Dermis blood vessel endothelial cell (primary cell): ENCODE measurements at regions not wholly inside any gene's neighbourhood (a gene's known extent, or its start where the extent isn't known, plus 50 kb on each side); places are given as distances from the start of the nearest gene placed in this dataset.
"Not testable (repeated sequence)": the region's sequence is repeated elsewhere in the genome, so short reads cannot be mapped to it uniquely, and the experiment has no call there.

Experiments
- DNase-seq: peaks from one replicate; pipeline ENCODE4 v3.0.0; 2010

DNA sequence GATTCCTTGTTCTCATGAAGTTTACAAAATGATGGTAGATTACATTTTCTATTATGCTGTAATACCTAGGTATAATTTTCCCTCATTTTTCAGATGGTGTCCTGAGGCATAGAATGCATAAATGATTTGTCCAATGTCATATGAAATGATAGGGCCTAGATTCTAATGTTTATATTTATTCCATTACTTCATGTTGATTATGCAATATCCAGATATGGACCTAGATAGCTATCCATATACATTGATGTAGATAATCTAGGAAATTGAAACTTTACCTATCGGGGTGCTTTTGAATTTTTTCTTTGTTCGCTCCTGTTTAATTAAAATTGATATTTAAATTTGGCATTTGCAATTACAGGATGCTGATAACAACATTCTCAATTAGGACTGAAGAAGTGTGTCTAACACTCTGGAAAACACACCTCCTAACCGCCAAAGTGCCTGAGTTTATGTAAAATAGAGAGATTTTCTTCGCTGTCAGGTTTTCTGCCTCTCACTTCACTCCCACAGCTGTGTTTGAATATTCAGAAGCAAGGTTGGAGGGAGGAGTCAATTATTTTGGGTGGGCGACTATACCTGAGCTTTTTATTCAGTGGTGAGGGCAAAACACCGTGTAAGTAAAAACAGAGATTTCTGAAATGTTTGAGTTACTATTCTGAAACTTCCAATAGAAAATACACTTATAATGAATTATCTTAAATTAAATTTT lies 164.4 kb upstream of the ATP2B1 start:
- no peak for DNase-seq

DNA sequence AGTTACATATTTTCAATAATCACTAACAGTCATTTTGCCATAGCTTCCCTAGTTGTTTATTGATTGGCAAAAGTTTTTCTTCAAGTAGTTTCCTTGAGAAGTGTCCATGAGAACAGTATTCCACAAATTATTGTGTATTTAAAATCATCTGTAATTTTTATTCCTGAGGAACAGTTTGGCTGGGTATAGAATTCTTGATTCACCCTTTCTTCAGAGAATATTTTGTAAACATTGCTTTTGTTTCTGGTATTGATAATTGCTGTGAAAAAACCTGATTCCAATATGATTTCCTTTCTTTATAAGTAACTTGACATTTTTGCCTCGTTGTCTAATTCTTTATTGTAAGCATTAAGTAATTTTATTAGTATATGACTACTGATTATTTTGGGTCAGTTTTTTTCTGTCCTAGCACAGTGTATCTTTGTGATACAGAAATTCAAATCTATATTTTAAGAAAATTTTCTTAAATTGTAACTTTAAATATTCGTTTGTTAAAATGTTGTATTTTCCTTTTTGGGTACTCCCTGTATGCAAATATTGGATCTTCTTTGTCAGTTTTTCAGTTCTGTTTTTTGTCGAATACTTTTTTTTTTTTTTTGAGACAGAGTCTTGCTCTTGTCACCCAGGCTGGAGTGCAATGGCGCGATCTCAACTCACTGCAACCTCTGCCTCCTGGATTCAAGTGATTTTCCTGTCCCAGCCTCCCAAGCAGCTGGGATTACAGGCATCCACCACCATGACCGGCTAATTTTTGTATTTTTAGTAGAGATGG lies 162.0 kb upstream of the ATP2B1 start:
- DNase-seq: no peak

DNA sequence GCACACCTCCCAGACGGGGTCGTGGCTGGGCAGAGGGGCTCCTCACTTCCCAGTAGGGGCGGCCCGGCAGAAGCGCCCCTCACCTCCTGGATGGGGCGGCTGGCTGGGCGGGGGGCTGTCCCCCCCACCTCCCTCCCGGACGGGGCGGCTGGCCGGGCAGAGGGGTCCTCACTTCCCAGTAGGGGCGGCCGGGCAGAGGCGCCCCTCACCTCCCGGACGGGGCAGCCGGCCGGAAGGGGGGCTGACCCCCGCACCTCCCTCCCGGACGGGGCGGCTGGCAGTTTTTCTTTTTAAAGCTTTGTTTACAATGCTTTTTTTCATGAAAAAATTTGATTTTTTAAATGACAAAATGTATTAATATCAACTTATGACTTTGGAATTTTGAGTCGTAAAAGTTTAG lies 159.0 kb upstream of the ATP2B1 start:
- DNase-seq: not testable (repeated sequence)

DNA sequence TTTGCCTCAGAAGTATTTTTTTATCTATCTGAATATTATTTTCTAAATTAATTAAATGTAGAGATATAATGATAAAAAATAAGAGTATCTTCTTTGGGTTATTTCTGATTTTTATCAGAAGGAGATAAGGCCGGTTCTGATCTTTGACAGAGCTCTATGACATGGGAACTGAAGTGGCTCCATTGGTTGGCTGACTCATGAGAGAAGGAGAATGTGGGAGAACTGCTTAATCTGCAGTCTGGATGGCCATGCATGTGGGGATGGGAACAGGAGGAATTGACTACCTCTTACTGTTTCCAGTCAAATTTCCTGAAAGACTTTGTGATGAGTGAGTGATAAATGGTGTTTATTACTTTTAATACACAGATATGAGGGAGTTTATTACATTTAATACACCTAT lies 155.8 kb upstream of the ATP2B1 start:
- DNase-seq: no peak

DNA sequence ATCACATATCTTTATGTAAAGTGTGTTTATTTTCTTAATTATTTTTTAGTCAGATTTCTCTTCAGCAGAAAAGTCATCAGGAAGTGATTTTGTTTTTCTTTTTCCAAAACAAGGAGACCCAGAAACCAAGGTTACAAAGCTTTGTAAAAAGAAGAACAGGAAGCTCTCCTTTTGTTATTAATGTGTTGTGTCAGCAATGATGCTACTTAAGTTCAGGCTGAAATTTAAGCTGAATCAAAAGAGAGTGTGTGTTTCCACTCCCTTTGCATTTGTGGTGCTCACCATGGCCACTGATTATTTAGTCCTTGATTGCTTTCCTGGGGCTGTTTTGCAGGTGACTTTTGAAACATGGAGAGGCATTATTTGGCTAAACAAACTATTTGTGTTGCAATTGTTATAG lies 155.3 kb upstream of the ATP2B1 start:
- DNase-seq: peak; percentile 63

DNA sequence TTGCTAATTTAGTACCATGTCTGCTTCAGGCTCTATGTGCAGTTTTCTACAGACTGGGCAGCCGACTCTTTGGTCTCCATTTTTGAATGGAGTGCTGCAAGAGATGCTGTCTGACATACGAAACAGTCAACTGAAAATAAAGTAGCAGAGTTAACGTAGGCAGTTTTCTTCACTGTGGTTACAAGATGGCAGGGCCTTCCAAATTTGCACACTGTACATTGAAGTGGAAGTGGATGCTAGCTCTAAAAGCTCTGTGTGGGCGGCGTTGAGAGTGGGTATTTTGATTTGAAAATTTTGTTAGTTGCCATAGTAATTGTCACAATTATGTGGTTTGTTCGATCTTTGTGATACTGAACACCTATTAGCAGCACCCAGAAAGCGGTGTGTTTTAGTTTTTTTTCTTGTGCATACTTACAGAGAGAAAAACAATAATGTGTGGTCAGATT lies 154.9 kb upstream of the ATP2B1 start:
- peak; percentile 28 for DNase-seq

DNA sequence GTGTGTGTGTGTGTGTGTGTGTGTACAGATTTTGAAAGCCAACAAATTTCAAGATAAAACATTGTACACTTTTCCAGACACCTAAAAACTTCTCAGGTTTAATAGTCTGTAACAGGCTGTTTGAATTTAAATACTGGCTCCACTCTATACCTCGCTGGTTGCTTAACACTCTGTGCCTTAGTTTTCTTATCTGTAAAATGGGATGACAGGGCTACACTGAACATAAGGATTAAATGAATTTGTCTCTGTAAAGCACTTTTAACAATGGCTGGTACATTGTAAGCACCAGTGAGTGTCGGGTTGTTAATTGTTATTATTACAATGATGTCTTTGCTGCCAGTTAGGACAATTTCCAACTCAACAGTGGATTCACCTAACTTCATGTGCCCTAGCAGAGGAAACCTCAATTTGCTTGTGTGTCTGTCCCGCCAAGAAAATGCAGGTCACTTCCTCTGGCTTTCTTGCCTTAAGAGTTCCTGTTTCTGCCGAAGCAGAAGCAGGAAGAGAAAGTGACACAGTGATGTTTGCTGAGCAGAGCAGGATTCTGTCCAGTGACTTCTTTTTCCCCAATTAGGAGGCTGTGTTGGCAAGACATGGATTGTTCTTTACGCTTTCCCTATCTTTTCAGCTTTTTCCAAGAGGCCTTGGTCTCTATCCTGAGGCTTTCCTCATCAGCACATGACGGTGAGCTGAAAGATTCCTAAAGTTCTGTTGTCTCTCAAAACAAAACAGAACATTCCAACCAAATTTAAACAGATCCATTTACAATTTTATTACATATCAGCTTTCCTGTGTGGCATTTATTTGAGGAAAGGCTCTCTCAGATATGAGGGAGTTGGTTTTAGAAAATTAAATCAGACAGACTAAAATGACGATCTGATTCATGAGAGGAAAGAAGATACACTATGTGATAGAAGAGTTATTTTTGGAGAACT lies 154.1 kb upstream of the ATP2B1 start:
- DNase-seq: peak; percentile 58

DNA sequence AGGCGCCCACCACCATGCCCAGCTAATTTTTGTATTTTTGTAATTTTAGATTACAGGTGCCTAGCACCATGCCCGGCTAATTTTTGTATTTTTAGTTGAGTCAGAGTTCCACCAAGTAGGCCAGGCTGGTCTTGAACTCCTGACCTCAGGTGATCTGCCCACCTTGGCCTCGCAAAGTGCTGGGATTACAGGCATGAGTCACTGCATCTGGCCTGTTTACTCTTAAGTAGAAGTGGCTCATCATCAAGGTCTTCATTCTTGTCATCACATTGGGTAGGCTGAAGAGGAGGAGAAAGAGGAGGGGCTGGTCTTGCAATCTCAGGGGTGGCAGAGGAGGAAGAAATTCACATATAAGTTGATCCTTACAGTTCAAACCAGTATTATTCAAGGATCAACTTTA lies 152.4 kb upstream of the ATP2B1 start:
- DNase-seq: no peak

DNA sequence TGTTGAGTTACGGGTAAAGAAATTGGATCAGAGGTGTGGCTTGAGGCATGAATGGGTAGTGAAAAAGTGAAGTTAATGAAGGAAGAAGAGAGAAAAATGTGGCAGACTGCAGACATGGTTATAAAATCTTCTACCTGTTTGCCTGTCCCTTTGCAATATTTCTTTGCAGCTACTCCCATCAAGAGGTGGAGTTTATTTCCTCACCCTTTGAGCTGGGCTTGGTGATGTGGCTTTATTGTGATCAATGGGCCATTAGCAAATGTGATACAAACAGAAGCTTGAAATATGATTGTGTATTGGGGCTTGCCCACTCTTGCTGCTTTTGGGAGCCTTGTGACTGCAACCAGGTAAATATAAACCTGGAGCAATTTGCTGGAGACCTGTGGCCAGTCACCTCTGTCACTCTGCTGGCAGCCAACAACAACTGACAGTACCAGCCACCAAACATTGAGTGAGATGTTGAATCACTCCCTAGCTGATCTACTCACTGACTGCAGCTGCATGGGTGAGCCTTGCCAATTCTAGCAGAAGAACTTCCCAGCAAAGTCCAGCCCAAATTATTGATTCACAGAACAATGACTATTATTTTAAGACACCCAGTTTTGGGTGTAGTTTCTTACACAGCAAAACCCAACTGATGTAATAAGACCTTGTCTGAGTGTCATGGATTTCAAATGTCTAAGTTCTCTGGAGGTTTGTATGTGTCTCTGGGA lies 151.0 kb upstream of the ATP2B1 start:
- no peak for DNase-seq

DNA sequence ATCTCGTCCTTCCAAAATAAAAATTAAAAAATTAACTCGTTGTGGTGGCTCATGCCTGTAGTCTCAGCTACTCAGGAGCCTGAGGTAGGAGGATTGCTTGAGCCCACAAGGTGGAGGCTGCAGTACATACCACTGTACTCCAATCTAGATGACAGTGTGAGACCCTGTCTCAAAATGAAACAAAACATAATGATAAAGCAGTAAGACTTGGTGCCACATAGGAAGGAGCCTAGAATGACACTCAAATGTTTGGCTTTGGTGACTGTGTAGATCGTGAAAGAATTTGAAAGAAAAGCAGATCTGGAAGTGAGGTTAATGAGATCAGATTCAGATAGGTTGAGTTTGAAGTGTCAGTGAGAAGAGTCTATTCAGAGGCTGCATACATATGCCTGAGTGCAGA lies 150.1 kb upstream of the ATP2B1 start:
- no peak for DNase-seq

DNA sequence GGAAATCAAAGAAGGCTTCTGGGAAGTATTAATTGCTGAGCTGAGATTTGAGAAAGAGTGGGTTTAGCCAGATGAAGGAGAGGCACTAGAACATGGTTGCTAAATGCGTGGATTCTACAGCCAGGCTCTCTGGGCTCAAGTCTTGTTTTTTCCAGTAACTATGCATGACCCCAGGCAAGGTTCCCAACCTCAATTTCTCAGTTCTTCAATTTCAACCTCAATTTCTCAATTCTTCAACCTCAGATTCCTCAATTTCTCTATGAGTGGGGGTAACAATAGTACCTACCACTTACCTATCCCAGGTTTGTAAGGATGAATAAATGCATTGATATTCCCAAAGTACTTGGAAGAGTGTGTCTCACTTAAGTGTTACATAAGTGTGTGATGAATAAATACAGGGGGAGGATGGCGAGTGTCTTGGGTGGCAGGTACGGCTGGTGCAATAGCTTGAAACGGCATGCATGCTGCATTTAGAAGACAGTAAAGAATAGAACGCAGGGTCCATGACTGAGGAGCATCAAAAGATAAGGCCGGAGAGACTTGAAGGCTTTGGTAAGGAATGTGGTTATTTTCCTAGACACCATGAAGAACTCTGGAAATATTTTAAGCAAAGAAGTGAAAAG lies 149.1 kb upstream of the ATP2B1 start:
- no peak for DNase-seq

DNA sequence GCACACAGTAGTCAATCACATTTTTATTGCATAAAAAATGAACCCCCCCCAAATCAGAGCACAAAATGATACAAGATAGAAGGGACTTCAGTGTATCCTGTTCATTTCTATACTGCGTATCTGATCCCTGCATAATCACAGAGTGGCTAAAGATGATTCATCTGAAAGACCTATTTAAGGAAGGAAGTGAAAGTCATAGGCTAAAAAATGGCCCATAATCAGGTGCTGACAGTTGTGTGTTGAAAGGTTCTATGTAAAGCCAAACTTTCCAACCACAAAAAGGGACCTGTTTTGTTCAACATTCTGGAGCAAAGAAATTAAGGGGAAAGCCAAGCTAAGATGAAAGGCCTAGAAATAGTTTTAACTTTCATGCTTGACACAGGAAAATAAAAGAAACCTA lies 147.8 kb upstream of the ATP2B1 start:
- peak; percentile 75 for DNase-seq

DNA sequence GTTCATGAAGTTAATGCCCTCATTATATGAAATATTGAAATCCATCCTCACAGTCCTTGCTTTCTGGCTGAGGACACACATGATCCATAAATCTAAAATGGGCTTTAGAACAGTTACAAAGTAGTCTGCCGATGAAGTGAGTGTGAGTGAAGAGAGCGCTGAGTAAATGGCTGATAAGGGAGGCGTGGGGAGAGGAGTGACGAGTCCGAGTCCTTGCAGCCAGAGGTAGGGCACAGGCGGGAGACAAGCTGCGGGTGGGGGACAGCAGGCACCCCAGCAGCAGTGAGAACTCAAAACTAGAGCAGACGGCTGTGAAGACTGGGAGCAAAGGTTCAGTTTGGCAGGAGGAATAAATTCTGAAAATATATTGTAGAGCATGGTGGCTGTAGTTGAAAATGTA lies 140.1 kb upstream of the ATP2B1 start:
- no peak for DNase-seq

DNA sequence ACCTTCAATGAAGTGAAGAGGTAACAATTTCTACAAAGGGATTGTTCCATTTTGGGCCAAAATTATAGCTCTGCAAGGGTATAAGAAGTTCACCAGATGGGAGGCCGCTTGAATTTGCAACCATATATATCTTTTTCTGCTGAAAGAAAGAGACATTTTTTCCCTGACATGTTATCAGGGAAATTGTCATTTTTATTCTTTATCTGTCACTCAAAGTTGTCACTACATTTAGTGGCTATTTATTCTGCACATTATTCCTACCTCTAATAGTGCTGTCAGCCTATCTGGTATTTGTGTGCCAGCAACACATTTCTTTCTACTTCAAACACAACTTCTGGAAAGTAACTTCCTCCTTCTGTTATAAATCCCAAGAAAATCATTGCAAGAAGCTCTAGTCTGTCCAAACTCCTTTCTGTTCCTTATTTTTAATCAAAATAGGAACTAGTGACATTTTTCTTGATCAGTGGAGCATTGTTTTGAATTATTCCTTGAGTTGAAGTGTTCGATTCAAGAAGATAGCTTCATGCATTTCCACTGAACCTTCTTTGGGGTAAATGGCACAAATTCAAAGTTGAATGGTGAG lies 137.9 kb upstream of the ATP2B1 start:
- DNase-seq: no peak

DNA sequence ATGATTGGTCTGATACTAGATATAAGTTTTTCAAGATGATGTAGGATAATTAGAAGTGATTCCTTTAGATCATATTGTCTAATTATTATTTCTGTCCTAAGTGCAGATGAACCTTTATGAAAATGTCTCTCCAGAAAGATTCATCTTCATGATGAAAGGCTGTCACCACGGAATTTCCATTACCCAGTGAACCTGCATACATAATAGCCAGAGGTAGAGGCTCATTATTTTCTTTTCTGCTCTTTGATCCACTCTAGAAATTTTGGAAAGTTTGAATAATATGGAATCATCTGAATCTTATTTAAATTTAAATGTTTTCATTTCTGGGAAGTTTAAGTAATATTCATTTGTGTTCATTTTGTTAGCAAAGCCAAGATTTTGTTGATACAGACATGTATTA lies 137.1 kb upstream of the ATP2B1 start:
- DNase-seq: no peak

DNA sequence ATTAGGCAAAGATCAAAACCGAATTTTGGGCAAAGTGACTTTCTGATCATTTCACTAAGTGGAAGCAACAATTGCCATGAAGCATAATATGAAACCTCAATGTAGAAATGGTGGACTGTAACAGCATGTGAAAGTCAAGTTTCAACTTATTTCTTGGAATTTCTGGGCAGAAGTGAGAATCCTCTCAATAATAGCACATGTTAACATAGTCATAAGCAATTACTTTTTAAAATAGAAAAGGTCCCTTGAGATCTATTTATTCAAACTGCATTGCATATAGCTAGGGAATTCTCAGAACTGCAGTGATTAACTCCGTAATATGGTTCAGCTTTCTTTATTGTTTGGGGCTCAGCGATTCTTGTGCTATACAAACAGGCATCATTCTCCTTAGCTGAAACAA lies 136.7 kb upstream of the ATP2B1 start:
- DNase-seq: no peak

DNA sequence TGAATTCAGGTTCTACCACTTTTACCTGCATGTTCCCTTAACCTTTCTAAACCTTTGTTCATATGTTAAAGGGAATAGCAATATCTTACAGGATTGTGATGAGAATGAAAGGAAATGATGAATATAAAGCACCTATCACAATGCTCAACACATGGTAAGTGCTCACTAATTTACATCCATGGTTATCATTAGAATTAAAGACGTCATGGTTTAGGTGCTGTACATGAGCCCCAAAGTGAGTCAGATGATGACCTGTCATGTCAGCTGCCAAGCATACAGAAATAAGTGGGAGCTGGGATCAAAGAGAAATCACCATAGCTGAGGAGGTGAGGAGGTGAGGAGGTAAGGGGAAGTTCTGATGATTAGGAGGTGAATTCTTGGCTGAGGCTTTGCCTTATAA lies 135.9 kb upstream of the ATP2B1 start:
- no peak for DNase-seq

DNA sequence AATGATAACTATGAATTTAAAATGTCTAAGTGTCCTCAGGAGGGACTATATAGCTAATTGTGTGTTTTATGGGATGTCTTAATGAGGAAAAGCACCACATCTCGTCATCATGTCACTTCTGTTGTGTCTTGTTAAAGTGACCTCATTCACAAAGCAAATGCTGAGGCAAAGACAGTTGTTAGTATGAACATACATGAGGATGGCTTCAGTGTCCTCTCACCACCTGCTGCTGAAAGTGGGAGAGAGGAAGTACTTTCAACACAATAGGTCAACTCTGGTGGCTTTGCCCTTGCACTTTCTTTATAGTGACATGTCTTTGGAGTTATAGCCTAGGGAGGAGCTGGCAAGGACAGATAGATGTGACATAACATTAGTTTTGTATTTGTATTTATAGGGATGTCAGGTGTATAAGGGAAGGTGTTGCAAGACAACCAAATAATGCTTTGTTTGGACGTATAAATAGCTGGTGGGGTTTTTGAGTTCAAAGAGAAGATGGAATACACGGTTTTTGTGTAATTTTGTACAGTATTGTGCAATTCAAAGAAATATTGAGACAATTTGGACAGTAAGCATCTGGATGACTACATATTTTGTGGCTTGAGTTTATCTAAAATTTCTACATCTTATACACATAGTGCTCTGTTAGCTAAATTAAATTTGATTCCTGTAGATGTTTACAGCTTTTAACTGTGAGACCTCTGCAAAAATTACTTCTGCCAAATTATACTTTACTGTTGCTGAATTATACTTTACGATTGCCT lies 131.7 kb upstream of the ATP2B1 start:
- no peak for DNase-seq

DNA sequence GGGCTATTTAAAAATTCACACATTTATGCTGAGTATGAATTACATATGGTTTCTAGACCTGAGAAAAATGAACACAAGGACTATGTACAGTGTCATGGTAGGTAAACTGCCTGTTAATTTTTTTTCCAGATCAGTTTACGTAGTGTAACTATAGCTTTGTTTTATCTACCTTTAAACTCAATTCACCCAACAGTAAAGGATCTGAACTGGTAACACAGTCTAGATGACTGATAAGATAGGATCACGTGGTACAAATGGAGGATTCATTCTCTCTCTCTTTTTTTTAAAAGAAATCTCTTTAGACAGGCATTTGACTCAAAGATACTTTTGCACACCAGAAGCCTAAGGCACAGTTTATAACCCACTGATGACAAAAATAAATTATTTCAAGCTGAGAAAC lies 130.8 kb upstream of the ATP2B1 start:
- DNase-seq: no peak

DNA sequence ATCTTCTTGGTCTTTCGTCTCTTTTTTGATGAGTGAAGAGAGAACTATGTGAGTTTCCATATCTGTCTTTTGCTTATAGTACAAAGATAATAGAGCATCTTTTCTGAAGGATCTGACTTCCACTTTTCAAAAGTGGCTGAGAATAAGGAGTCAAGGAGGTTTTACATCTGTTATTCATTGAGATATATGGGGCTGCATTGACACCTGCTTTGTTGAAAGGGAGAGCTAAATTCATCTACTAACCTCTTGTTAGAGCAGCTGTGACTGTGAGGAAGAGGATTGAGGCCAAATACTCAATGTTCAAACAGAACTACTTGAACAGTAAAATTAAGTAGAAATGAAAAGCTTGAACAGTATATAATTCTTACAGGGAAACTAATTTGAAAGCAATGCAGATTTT lies 130.2 kb upstream of the ATP2B1 start:
- no peak for DNase-seq

DNA sequence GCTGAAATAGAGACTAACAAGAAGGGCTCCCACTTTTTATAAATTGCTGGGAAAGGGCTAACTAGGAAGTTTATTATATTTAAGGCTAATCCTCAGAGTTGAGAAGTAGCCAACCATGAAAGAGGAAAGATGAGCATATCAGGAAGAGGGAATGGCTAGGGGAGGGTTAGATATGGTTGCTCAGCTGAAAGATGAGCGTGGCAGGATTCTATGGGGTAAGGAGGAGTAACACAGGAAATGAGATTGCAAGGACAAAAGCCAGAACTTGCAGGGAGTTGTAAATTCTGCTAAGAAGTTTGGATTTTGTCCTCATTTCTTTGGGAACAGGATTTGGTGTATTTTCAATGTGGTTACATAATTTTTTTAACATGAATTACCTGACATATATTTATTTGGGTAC lies 127.4 kb upstream of the ATP2B1 start:
- DNase-seq: no peak
